AG04449 (cell line): ENCODE measurements at regions not wholly inside any gene's neighbourhood (a gene's known extent, or its start where the extent isn't known, plus 50 kb on each side); places are given as distances from the start of the nearest gene placed in this dataset.

Experiments
- CTCF ChIA-PET: fragments of 350-600 bp; formaldehyde crosslinking; extraction: SDS; loops from one replicate; lab custom pipeline; 2021; ENCODE audit warnings: antibody characterized with exemption; lab: Yijun Ruan, JAX
- POLR2A ChIA-PET: fragments of 400-600, 350-600 bp; formaldehyde crosslinking; extraction: SDS; loops from one replicate; lab custom pipeline; 2020; ENCODE audit warnings: antibody characterized with exemption, inconsistent platforms; lab: Yijun Ruan, JAX
- DNase-seq: peaks from one replicate; pipeline ENCODE4 v3.0.0-alpha.2; 2010; ENCODE audit warnings: low read depth, low spot score
- H3K4me3 ChIP-seq: 2 replicates; pipeline ENCODE4 v1.5.1; 2011; ENCODE audit warnings: low read depth, mild to moderate bottlenecking, control low read depth, low read length
- CTCF ChIP-seq: IDR thresholded peaks from one replicate; pipeline ENCODE4 v1.5.1; 2011; ENCODE audit warnings: mild to moderate bottlenecking, moderate library complexity, low read length, control low read depth, inconsistent platforms; ENCODE audit not compliant: insufficient read depth; ENCODE audit errors: missing control alignments

DNA sequence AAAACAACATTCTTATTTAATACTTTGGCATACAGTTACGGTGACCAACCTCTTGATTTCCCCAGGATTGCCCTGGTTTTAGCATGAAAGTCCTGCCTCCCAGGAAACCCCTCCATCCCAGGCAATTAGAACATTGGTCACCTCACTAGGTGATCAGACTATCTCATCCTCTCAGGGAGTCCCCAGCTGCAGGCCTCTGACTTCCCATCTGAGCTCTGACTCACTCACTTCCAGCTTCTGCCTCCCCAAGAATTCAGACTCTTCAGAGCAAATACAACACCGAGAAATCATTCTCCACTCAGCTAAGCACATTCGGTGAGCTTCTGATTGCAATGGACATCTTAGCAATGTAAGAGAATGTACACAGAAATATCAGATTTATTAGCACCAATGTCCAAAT lies 92.4 kb upstream of the HES1 start:
- ChIA-PET CTCF (interaction anchor here (0.9 kb wide), 2 partner anchors 27 to 262 kb away, joined by 3 read pairs; no protein-coding TSS in a partner anchor), POLR2A (interaction anchor here (0.5 to 1.1 kb wide), 4 partner anchors 15 to 220 kb away, joined by 3 to 5 read pairs (median 4); no protein-coding TSS in a partner anchor)
- no peak for TF ChIP-seq CTCF
- DNase-seq: peak; percentile 49
- H3K4me3 ChIP-seq: no peak overlapping the region

DNA sequence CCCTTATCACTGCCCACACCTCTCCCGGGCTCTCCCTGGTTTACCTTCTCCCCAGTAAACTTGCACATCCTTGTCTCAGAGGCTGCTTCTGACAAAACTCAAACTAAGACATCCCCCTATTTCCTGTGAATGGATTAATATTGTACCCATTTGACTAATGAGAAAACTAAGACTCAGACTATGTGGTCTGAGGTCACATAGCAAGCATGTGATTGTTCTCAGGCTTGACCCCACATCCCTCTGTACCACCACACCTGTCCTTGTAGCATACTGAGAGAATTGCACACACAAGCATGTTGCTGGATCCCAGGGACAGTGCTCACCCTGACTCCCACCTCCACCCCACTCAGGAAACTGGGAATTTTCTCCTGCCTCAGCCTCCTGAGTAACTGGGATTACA lies 90.7 kb upstream of the HES1 start:
- no peak for DNase-seq
- no peak for TF ChIP-seq CTCF
- no peak overlapping the region for H3K4me3 ChIP-seq
- ChIA-PET CTCF (no interaction called here), POLR2A (no interaction called here)

- DNase-seq: no peak
- ChIA-PET POLR2A (no interaction called here), CTCF (interaction anchor here (0.6 to 0.7 kb wide), 2 partner anchors 92 to 270 kb away, joined by 3 read pairs; no protein-coding TSS in a partner anchor)
- H3K4me3 ChIP-seq: no peak overlapping the region
- no peak for TF ChIP-seq CTCF
These were observed 90.0 kb upstream of the HES1 start for GRCh38 chr3:194045919-194046318.

DNA sequence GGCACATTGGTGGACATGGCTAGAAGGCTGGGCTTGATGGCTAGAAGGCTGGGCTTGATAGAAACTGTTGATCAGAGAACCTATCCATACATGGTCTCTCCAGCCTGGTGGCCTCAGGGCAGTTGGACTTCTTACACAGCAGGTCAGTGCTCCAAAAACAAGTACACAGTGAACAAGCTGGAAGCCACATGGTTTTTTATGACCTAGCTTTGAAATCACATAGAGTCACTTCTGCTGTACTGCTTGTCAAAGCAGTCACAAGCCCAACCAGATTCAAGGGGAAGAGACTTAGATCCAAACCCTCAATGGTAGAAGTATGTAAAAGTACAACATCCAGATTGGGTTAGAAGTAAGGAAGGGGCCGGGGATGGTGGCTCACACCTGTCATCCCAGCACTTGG lies 89.4 kb upstream of the HES1 start:
- DNase-seq: no peak
- no peak overlapping the region for H3K4me3 ChIP-seq
- TF ChIP-seq CTCF: no peak
- ChIA-PET POLR2A (no interaction called here), CTCF (no interaction called here)

DNA sequence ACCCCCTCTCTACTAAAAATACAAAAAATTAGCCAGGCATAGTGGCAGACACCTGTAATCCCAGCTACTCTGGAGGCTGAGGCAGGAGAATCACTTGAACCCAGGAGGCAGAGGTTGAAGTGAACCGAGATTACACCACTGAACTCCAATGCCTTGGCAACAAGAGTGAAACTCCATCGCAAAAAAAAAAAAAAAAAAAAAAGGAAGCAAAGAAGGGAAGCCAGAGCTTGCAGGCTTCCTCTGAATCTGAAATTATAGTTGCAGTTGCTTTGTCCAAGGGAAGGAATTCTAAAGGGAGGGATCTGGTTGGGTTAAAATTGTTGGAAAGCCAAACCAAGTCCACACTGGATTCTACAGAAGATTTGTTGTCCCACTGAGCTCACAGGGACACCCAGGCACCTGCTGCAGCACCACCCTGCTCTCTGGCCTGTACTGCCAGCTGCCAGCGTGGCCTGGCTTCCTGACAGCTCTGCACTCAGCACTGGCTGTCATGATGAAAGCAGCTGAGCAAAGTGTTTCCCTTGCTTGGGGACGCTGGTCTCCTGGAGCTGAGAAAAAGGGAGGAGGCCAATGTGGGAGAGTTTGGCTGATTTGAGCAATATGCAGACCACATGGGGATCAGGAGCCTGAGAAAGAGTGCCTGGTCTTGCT lies 88.8 kb upstream of the HES1 start:
- CTCF ChIA-PET: no interaction called here
- no peak for TF ChIP-seq CTCF
- DNase-seq: no peak
- H3K4me3 ChIP-seq: no peak overlapping the region
- POLR2A ChIA-PET: no interaction called here

GRCh38 chr3:194049394-194049793 lies 86.6 kb upstream of the HES1 start:
- DNase-seq: no peak
- POLR2A ChIA-PET: no interaction called here
- H3K4me3 ChIP-seq: no peak overlapping the region
- no peak for TF ChIP-seq CTCF
- CTCF ChIA-PET: no interaction called here
